ENCODE measurements at regions not wholly inside any gene's neighbourhood (a gene's known extent, or its start where the extent isn't known, plus 50 kb on each side); places are given as distances from the start of the nearest gene placed in this dataset.

DNA sequence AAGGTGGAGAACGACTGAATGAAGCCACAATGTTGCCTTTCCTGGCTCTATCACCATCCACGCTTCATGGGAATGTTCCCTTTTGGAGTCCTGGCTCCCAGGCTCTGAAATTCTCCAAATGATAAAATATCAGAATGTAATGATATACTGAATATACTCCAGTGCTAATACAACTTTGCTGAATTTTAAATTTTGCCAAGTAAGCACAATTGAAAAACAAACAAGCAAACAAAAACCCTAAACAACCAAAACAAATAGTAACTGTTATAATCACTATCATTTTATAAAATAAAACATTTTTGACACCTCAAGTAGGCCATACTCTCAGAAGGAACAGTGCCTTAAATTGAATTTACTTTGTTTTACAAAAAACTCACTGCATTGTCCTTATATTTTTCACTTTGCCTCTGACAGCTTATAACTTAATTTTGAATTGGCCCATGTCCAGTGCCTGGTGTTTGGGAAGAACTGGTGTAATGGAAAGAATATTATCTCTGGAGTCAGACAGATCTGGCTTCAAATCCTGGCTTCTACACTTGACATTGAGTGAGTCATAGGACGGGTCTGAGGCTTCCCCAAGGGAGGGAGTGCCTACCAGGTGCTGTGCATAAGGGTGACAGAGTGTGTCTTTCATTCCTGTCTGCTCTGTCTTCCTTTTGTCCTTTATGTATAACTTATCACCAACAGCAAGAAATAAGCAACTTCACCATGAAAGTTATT lies 698.3 kb downstream of the EPM2A start:
- FAIRE-seq, result no peak
- DNase-seq (ENCODE audit: low spot score), result peak; percentile 23

DNA sequence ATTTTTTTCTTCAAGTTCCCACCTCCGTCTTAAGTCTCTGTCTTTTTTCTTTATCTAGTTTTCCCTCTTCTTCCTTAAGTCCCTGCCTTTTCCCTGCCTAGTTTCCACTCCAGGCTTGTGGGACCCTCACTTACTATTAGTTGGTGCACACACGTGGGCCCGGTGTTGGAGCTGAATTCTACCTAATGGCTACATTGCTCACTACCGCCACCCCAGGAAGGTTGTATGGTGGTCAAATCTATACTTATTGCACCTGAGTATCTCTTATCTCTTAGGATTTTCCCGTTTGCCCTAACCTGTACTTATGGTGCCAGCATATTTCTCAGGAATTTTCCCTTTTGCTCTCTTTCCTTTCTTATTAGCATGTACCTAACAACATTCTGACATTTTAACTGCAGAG lies 692.8 kb downstream of the EPM2A start:
- FAIRE-seq (no peak), DNase-seq (ENCODE audit: low spot score) (no peak)

DNA sequence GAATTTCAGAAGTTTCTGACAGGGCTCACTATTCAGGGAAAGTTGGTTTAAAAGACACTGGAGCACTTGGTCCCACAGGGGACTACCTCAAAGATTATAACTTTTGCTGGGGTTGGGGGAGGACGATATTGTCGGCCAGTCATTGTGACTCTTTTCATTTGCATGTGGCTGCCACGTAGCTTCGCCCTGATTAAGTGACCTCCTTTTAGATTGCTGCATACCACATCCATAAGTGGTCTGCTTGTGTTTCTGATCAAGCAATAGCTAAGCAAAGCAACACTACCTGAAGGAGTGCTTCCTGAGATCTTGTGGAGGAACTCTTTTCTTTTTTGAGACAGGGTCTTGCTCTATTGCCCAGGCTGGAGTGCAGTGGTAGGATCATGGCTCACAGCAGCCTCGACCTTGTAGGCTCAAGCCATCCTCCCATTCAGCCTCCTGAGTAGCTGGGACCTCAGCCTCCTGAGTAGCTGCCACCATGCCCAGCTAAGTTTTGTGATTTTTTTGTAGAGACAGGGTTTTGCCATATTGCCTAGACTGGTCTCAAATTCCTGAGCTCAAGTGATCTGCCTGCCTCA lies 691.3 kb downstream of the EPM2A start:
- DNase-seq (ENCODE audit: low spot score) (no peak), FAIRE-seq (no peak)

DNA sequence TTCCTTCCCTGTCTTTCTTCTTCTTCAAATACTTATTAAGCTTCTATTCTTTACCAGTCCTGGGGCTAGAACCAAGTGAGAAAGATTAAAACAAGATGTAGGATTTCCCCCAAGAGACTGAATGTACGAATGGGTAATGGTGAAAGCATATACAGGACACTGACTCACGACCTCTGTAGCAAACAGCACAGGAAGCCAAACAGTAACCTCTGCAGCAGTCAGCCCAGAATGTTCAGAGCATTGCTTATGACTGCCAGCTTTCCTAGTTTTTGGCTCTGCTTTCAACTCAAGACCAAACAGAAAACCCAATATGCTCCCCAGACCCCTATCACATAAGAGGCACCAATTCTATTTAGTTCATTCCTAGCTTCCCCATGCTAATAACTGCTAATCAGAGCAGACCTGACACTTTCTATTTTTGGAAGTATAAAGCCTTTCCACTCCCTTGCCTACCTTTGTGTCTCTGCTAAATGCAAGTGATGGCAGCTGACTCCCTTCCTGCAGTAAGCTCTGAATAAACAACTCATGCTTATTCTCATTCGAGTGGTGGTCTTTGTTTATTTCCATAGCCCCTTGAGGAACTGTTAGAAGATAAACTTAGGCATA lies 690.6 kb downstream of the EPM2A start:
- FAIRE-seq, result no peak
- no peak for DNase-seq (ENCODE audit: low spot score)

DNA sequence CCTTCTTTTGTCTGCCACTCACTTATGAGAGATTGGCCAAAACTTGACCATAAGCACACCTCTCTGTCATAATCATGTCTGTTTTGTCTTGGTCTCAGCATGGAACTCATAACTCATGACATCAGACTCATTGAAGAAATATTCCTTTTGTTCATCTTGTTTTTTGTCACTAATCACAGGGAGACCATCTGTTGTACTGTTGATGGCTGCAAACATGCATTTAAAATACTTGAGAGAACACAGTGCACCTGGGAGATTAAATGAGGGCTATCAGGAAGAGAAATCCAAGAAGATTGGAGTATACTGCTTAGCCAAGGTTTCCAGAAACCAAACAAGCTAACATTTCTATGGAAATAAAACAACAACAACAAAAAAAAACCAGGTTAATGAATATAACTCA lies 689.7 kb downstream of the EPM2A start:
- FAIRE-seq (no peak), DNase-seq (ENCODE audit: low spot score) (no peak)

DNA sequence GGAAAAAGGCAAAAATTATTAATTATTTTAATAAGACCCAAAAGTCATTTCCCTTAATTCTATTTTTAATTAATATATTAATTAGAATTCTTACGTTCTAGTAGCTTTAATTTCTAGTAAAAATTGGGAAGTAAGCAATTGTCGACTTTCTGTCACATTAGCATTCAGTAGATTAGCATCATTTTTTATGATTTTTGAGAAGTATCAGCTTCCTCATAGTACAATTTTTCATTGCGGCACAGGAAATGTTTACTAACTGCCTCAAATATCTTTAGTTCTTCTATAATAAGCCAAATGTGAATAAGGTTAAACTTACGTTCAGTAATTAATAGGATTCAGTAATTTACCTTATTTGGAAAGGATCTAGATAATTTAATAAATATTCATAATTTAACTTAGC lies 687.4 kb downstream of the EPM2A start:
- DNase-seq (ENCODE audit: low spot score), result no peak
- no peak for FAIRE-seq

DNA sequence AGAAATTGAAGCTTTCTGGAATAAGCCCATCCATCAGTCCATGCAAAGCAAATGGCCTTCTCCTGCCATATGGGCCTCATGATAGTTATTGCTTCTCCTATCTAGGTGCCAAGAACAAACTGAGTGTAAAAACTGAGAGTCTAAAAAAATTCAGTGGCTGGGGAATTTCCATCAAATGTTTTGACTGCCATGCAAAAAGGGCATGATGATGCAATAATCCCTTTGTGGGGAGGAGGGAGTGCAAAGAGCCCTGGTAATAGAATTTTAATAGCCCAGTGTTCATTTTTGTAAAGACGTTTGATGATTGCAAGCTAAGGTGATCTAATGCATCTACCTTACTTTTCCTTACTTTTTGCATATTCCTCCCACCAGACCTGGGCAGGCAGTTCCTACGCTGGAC lies 683.7 kb downstream of the EPM2A start:
- FAIRE-seq (no peak), DNase-seq (ENCODE audit: low spot score) (no peak)

DNA sequence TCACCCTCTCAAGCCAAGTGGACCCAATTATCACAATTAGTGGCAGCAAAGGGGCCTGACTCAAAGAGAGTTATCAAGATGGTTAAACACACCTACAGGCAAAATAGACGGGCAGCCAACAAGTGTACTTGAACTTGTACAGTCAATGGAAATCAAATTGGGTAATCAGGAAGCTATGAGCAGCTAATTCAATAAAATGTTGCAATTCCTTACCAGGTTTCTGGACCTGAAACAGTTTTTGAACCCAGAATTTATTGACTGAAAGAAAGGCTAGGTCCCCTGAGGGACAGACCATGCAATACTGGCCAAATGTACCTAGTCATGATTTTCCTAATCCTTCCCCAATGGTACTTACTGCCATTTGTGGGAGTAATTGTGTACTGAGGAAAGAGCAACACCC lies 679.8 kb downstream of the EPM2A start:
- FAIRE-seq (no peak), DNase-seq (ENCODE audit: low spot score) (no peak)

DNA sequence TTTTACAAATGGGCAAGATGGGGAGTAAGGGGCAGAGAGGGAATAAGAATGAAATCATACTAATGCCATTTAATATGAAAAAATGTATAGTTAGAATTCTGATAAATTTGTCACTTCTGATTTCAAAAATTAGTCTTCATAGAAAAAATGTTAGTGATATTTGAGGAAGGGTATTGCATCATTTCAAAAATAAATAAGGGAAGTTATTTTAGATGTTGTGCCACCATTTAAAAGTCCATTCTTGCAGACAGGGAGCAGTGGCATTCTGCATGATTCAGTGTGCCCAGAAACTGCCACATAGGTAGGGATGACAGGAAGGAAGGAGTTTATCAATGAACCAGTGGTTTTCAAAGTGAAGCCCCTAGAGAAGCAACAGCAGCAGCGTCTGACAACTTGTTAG lies 674.6 kb downstream of the EPM2A start:
- DNase-seq (ENCODE audit: low spot score) (no peak), FAIRE-seq (no peak)

DNA sequence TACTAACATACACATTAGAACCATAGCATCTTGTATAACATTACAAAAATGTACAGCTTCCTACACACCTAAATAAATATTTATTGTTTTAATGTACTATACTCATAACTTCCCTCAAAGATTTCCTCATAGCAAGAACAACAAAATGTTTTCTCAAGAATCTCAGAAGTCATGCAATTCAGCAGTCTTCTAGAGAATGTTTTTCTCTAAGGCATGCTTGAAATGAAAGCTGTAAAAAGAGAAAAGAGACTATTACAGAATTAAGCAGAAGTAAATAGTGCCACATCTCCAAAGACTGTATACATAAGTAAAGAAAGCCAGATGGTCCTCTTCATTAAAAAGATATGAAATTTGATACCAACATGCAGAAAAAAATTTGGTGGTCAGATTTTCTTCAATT lies 672.2 kb downstream of the EPM2A start:
- FAIRE-seq (no peak), DNase-seq (ENCODE audit: low spot score) (no peak)

DNA sequence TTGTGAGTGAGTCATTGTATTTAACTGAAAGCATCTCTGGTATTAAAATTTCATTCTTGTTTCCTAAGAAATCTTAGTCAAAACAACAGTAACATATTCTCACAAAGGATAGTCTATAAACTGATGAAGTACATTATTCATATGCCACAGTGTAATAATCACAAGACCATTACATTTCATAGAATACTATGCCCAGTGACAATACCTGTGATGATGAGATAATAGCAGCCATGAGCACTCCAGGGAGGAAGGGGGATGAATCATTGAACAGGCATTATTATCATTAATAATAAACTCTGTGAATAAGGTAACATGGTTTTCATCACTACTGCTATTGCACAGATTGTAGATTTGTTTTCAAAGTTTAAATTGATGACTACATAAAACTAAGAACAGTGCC lies 667.9 kb downstream of the EPM2A start:
- DNase-seq (ENCODE audit: low spot score), result no peak
- FAIRE-seq, result no peak

DNA sequence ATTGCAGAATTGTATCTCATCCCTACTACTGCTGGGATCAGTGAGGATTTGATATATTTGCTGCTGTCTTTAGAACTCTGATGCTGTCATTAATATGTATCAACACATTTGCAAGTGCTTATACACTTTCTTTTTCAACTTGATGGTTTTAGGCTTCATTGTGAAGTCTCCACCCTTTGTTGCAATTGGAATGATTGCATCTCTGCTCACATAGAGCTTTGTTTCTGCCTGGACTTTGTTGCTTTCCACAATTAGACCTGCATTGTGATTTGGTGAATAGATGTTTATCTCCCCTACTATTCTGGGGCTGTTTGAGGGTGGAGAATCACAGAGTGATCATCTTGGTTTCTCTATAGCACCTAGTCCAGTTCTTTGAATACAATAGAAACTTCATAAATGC lies 666.7 kb downstream of the EPM2A start:
- DNase-seq (ENCODE audit: low spot score) (no peak), FAIRE-seq (no peak)

DNA sequence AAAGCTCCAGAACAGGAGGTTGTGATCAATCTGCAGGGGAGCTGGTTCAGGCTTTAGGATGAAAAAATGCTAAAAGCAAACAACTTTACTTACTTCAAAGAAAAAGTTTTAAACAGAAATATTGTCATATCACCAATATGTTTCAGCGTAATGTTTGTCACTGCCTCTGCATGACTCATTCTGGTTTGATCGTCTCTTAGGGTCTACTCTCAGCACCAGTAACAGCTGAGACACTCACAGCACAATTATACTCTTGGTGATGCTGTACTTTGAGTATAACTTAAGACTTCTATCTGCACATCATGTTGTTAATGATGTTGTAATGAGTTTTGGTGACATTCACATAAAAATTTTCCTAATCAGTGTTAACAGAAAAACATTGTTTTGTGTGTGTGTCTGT lies 665.4 kb downstream of the EPM2A start:
- FAIRE-seq, result no peak
- DNase-seq (ENCODE audit: low spot score), result no peak

DNA sequence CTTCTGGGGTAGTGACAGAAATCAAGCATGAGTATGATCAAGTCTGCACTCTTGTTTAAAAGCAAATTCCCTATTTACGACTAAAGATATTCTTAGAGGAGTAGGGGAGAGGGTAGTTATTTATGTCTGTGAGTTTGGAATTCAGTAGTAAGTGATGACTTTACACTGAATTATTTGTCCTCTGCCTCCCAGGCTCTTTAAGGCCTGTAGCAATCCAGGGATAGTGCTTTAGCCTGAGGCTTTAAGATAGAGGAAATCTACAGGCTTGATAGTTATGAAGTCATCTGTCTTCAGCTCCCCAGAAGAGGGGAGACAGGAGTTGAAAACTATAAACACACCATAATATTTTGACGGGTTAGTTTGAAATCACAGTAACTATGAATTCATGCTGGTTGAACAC lies 664.5 kb downstream of the EPM2A start:
- DNase-seq (ENCODE audit: low spot score), result no peak
- FAIRE-seq, result no peak

DNA sequence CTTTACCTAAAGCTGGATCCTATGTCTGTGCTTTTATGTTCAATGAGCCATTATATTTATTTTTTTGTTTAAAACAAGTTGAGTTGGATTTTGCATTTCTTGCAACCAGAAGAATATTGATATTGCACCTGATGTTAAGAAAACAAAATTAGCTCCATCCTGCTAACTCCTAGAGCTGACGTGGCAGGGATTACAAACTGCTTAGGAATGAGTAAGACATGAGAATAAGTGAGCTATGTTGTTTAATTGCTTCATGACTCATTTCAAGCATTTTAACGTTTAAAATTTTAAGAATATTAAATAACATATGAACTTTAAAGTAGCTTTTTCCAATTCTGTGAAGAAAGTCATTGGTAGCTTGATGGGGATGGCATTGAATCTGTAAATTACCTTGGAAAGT lies 663.5 kb downstream of the EPM2A start:
- FAIRE-seq, result no peak
- peak; percentile 14 for DNase-seq (ENCODE audit: low spot score)

DNA sequence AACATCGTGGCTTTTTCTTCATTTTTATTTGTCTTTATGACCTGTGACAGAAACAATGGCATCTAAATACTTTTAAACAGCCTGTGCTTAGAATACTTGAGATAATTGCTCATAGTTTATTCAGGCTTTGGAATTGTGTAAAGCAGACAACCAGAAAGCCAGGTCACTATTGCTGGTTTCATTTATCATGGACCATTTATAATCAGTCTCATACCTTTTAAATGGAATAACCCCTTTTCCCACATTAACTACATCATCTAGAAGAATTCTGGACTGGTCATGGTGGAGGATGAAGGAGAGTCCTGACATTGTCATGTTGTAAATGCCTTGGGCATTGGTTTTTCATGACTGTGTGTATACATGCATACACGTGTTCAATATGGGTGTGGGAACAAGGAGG lies 661.5 kb downstream of the EPM2A start:
- FAIRE-seq (no peak), DNase-seq (ENCODE audit: low spot score) (no peak)

DNA sequence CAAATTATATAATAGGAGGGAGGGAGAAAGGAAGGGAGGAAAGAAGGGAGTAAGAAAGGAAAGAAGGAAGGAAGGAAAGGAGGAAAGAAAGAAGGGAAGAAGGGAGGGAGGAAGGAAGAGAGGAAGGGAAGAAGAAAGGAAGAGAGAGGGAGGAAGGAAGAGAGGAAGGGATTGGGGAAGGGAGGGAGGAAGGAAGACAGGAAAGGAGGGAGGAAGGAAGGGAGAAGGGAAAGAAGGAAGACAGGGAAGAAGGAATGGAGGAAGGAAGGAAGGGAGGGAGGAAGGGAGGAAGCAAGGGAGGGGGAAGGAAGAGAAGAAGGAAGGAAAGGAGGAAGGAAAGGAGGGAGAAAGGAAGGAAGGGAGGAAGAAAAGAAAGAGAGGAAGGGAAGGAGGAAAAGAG lies 660.5 kb downstream of the EPM2A start:
- no peak for DNase-seq (ENCODE audit: low spot score)
- FAIRE-seq, result no peak

DNA sequence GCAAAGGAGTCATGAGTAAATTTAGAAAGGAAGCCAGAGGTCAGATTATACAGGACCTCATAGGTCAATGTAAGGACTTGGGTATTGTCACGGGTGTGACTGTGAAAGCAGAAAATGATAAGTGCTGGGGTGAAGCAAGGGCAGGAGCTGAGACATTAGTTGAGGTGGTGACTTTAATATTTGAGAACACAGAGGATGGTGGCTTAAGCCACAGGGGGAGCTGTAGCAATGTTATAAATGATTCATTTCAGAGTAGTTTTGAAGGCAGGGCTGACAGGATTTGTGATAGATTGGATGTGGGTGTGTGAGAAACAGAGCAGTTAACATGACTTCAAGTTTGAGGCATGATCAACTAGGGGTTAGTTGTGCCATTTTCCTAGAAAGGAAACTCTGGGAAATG lies 659.9 kb downstream of the EPM2A start:
- DNase-seq (ENCODE audit: low spot score) (no peak), FAIRE-seq (no peak)

DNA sequence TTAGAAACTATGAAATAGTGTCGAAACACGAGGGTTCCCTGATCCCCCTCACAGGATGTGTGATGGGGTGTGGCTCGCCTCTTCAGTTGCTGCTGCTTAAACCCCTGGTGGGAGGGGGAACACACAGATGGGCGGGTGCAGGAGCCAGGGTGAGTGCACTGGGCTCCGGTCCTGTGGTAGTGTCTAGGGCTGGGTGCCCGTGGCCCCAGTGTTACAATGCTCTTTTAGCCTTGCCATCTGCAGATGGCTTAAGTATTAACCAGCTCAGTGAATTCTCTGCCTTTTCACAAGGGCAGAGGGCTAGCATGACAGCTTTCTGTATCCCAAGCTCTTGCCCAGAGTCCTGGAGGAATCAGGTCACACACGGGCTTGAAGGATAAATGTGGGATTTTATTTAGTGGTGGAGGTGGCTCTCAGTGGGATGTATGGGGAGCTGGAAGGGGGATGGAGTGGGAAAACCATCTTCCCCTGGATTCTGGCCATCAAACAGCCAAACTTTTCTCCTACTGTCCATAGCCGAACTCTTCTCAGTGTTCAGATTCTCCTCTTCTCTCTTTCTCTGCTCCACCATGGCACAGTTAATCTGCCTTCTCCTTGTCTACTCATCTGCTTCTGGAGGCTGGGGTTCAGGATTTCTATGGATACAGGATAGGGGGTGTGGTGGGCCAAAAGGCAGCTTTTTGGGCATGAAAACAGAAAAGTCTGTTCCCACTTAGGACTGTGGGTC lies 659.0 kb downstream of the EPM2A start:
- no peak for FAIRE-seq
- no peak for DNase-seq (ENCODE audit: low spot score)

DNA sequence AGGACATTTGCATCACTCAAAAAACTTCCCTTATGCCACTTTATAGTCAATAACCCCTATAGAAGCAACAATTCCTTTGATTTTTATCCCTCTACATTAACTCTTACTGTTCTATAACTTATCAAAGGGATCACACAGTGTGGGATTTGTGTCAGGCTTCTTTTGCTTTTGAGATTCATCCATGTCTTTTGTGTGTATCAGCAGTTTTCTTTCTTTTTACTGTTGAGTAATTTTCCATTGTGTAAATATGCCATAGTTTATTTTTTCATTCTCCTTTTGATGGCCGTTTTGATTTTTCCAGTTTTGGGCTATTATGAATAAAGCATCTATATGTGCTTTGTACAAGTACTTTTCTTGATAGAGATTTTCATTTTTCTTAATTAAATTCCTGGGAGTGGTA lies 657.9 kb downstream of the EPM2A start:
- DNase-seq (ENCODE audit: low spot score), result no peak
- no peak for FAIRE-seq

DNA sequence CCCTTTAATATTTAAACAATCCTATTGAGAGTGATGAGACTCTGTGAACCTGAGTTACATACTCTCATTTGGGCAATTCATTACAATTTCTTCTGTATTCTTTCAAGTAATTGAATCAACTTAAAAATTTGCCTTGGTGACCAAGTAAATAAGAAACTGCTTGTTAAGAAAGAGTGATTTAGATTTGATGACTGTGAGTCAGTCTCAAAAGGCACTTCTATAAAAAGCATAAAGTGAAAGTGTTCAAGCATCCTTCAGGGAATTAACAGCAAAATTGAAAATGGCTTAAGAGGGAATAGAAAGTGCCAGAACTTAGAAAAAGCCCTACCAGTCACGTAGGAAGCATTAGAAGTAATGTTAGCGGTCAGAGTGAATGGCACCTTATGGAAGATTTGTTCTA lies 654.7 kb downstream of the EPM2A start:
- no peak for FAIRE-seq

DNA sequence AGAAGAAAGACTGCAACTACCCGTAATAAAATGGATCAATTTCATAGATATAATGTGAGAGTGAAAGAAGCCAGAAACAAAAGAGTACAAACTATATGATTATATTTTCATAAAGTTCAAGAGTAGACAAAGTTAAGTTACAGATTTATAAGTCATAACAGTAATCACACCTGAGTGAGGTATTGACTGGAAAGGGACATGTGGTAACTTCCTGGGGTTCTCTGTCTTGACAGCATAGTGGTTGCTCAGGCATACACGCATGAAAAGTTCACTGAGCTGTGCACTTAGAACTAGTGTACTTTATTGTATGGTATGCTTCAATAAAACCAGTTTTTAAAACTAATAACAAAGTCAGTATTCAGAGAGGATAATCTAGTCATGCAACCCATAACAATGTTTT lies 653.6 kb downstream of the EPM2A start:
- FAIRE-seq, result no peak
- no peak for DNase-seq (ENCODE audit: low spot score)

More for the DNA sequence above, 654.7 kb downstream of the EPM2A start:
- DNase-seq (ENCODE audit: low spot score), result no peak

DNA sequence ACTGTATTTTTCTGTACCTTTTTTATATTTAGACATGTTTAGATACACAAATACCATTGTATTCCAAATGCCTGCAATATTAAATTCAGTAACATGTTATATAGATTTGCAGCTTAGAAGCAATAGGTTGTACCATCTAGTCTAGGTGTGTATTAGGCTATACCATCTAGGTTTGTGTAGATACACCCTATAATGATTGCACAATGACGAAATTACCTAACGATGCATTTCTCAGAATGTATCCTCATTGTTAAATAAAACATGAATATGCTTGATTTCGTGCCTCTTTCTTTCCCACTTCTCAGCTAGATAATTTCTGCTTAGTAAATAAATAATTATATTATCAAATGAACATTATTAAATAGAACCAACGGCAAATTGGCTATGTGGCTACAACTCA lies 653.0 kb downstream of the EPM2A start:
- FAIRE-seq (no peak), DNase-seq (ENCODE audit: low spot score) (no peak)
